RCC 7860 (cell line): ENCODE measurements at regions not wholly inside any gene's neighbourhood (a gene's known extent, or its start where the extent isn't known, plus 50 kb on each side); places are given as distances from the start of the nearest gene placed in this dataset.

Source experiments
- DNase-seq: peaks from one replicate; pipeline ENCODE4 v3.0.0-alpha.2; 2015; ENCODE audit warnings: low spot score
- FAIRE-seq: peaks from 2 replicates; lab custom pipeline; 2012; peaks lifted over from hg19 to GRCh38; lab: Jason Lieb, UNC

GRCh38 chr5:174229514-174230370 lies 184.2 kb downstream of the NSG2 start:
- DNase-seq (peak; percentile 37), FAIRE-seq (no peak)

DNA sequence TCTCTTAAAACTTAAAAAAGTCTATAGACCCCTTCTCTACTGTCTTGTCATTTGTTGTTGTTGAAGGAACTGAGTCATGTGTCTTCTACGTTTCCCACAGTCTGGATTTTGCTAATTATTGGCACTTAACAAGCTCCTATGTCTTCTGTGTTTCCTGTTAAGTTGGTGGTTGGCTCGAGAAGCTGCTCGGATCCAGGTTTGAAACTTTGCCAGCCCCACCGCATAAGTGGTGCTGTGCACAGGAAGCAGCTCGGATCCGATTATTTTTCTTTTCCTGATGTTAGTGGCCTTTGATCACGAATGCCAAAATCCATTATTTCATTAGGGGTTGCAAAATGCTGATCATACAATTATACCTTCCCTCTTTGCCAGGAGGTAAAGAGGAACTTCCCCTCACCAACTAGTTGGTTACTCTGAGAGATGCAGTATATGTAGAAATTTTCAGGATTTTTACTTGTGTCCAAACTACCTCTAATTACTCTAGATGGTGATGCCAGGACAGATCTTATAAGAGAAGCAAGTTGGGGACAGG lies 186.5 kb downstream of the NSG2 start:
- DNase-seq: no peak
- no peak for FAIRE-seq

DNA sequence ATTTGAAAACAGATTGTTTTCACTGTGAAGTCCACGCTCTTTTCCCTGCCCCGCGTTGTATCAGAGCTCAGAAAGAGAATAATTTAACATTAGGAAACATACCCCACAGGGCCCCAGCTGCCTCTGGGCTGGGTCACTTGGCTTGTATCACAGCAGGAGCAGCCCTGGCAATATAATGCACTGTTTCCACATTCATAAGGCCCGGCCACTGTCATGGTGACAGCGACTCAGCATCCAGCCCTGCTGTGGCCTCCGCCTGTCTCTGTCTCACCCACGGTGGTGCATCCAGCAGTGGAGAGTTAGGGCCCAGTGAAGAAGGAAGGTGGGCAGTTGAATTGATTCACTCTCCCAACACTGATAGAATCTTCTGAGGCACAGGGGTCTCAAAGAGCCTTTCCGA lies 188.9 kb downstream of the NSG2 start:
- no peak for FAIRE-seq

GRCh38 chr5:174235221-174236011 lies 189.9 kb downstream of the NSG2 start:
- DNase-seq (no peak), FAIRE-seq (no peak)

More for the DNA sequence above, 188.9 kb downstream of the NSG2 start:
- DNase-seq: no peak

DNA sequence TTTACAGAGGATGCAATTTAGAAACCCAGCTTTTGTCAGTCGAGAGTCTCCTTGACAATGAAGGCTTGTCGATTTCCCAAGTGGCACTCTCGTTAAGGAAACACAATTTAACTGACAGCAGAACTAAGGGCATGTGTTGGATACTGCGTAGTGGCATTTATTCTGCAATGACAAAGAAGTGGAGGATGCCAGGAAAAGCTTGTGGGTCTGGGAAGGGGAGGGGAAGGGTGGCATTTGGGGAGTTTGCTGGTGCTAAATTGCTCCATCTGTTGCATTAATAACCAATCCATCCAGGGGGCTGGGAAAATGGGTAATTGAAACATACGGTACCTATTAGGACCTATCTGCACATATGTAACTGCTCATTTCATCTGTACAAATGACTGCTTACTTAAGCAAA lies 190.6 kb downstream of the NSG2 start:
- FAIRE-seq (no peak), DNase-seq (no peak)

GRCh38 chr5:174239718-174240117 lies 194.2 kb downstream of the NSG2 start:
- no peak for FAIRE-seq
- no peak for DNase-seq

DNA sequence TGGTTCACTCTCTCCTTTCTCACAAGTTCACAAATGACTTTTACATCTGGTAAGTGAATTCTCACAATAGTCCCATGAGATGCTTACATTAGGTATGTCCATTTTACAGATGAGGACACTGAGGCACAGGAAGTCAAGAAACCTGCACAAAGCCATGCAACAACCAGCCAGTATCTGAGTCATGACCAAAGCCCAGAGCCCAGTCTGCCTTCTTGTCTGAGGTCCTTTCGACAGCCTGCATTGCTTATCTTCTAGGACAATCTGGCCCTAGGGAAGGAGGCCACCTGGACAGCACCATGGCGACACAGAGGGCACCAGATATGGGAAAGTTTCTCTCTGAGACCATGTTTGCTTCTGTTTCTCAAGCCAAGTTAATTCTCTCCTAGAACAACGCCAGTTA lies 197.1 kb downstream of the NSG2 start:
- FAIRE-seq (no peak), DNase-seq (no peak)

DNA sequence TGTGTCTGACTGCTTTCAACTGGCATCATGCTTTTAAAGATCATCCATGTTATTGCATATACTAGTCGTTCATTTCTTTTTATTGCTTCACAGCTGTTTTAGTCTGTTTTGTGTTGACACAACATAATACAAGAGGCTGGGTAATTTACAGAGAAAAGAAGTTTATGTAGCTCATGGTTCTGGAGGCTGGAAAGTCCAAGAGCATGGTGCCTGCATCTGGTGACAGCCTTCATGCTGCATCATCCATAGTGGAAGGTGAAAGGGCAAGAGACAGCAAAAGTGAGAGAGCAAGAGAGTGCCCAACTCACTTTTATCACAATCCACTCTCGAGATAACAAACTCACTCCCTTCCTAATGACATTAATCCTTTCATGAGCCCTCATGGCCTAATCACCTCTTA lies 198.4 kb downstream of the NSG2 start:
- FAIRE-seq: no peak
- DNase-seq: no peak

DNA sequence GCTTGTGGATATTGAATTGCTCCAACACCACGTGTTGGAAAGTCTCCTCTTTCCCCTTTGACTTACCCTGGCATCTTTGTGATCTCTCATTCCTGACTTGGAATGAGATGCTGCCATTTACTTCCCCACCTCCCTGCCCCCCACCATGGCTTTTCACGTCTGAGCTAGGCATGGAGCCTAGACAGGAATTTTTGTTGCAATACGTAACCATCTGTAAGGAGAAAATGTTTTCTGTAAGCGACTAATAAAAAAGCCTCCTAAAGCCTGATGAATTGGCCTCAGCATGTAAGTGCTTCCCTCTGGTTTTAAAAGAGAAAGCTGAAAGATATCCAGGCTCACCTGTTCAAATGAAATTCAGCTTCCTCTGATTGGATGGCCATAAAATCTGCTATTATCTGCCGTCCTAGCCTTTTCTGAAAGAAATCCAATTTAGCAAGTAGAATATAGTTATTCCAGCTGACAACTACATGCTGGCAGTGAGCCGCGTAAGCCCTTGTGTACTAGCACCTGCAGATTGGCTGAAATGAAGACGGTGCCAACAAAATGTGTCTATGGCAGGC lies 200.1 kb downstream of the NSG2 start:
- FAIRE-seq: no peak
- no peak for DNase-seq

DNA sequence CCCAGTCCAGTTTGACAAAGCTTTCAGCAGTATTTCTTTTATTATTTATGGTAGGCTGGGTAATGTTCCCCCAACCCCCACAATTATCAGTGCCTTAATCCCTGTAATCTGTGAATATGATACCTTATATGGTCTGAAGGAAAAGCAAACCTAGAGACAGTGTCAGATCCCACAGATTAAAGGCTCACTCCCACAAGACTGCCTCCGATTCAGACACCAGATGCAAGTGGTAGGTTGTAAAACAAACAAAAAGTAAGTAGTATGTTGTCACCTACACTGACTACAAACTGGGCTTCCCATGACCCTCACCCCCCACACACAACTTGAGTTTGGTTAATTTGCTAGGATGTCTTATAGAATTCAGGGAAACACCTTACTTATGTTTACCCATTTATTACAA lies 201.2 kb downstream of the NSG2 start:
- FAIRE-seq (no peak), DNase-seq (no peak)

GRCh38 chr5:174247301-174247700 lies 201.8 kb downstream of the NSG2 start:
- FAIRE-seq: no peak
- DNase-seq: no peak

DNA sequence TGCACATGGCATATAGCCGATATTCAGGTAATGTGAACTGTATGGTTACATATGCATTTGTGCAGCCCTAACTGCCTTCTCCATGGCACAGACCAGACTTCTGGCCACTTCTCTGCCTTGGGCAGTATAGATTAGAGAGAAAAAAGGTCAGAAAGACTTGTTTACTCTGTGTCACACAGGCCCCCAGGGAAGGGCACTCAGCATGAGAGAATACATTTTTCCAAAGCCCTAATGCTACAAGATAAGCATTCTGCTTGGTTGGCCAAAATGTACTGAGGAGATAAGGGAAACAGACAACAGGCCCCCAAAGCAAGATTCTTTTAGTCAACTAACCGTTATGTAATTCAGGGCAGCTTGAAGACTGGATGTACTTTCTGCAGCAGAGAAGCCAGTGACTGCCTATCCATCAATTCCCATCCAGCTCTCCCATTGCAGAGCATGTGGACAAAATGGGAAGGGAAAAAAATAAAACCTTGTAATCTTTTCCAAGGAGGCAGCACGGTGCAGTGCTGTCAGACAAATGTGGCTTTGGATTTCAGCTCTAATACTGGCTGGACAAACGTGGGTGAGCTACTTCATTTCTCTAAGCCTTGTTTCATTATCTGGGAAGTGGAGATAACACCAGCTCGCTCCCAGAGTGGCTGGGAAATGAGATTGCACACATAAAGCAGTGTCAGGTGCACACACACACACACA lies 205.9 kb downstream of the NSG2 start:
- DNase-seq (no peak), FAIRE-seq (no peak)

GRCh38 chr5:174252121-174252520 lies 206.6 kb downstream of the NSG2 start:
- FAIRE-seq: no peak
- DNase-seq: no peak

DNA sequence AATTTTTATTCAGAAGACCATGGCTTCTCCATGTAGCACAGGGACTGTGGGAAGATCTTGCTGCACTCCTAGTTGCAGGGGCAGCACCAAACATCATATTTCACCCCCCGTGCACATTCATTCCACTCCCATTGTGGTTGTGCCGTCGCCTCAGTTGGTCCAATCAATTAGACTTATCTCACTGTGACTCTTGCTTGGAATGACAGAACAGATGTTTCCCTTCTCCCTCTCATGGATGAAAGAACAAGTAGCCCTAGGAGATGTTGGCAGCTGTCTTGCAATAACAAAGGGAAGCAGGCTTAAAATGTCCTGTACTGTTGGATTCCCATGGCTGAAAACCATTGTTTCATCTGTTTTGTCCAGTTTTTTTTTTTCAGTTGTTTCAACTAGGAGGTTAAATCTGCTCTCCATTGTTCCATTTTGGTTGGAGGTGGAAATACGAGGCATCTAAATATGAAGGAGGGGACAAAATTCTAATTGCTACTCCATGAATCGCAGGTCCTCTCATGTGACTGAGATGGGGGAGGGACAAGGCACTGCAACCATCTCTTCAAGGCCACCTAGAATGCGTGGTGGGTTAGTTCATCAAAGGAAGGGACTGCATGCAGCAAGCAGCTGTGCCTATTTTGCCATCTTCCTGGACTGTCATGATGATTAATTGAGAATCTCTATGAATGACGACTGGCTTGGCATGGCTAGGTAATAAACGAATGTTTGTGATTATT lies 214.4 kb downstream of the NSG2 start:
- FAIRE-seq (no peak), DNase-seq (no peak)

DNA sequence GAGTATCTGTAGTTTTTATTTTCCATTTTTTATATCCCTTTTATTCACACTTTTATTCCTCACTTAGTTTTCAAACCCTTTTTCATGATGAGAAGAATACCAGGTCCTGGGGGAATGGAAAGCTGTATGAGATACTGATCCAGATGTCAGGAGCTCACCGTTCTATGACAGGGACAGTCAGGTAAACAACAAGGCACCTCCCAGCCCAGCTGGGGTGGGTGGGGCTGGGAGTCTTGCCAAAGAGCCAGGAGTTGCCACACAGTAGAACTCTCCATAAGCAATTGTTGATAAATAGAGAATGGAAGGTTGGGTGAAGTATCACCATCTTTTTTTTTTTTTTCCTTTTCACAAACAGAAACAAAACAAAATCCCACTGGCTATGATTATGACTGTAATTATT lies 225.8 kb downstream of the NSG2 start:
- no peak for DNase-seq
- no peak for FAIRE-seq

GRCh38 chr5:174272671-174273070 lies 227.2 kb downstream of the NSG2 start:
- DNase-seq: no peak

GRCh38 chr5:174273325-174273724 lies 227.8 kb downstream of the NSG2 start:
- FAIRE-seq (no peak), DNase-seq (no peak)

More at GRCh38 chr5:174272671-174273070, 227.2 kb downstream of the NSG2 start:
- no peak for FAIRE-seq

- no peak for FAIRE-seq
- DNase-seq: no peak
Observed at GRCh38 chr5:174275959-174276358, 230.5 kb downstream of the NSG2 start.

DNA sequence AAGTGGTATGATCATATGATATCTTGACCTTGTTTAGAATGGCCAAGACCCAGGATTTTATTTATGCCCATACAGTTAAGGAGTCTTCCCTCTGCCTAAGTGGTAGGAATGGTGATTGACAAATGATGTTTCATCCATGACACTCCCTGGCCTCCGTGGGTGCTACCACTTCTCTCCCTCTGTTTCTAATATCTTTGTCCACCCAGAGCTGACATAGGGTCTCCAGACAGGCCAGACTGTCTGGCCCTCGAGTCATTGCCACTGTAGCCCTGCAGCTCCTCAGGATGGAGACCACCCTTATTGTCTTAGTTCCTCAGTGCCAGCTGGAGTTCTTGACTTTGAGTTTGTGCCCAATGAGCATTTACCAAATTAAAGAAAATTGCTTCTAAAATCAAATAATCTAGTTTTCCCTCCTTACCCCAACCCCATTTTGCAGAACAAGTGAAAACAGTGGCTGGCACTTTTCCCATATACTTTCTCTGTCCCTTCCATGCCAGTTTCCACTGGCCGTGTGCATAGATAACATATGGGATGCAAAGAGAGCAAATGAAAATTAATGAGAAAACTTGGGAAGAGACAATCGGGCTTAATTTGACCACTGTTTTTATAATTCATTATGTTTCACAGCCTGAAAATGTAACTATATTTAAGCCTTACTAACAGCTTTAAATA lies 235.7 kb downstream of the NSG2 start:
- no peak for DNase-seq
- no peak for FAIRE-seq

- DNase-seq (no peak), FAIRE-seq (no peak)
Observed at GRCh38 chr5:174281855-174282254, 236.3 kb downstream of the NSG2 start.
